Liver (tissue), 8 donors: ENCODE measurements at regions not wholly inside any gene's neighbourhood (a gene's known extent, or its start where the extent isn't known, plus 50 kb on each side); places are given as distances from the start of the nearest gene placed in this dataset.

Experiments
- DNase-seq: peaks from one replicate; pipeline ENCODE4 v3.0.0-alpha.2; 2017; ENCODE audit warnings: low spot score
- H3K27ac ChIP-seq, 2 donors: one replicate each; pipeline ENCODE4 v1.7.0; 2013; ENCODE audit warnings: inconsistent platforms in 2 of 2, low read length in 2 of 2, control low read depth in 1 of 2, low read depth in 1 of 2, mild to moderate bottlenecking in 1 of 2
- H3K27me3 ChIP-seq, 4 donors: one replicate each; pipeline versions ENCODE4 v1.6.1 to v1.7.0; 2013; ENCODE audit warnings: low read length in 3 of 4, inconsistent platforms in 1 of 4, mild to moderate bottlenecking in 1 of 4, moderate library complexity in 1 of 4; ENCODE audit not compliant: control insufficient read depth in 4 of 4, insufficient read depth in 4 of 4
- H3K36me3 ChIP-seq, 4 donors: one replicate each; pipeline versions ENCODE4 v1.6.1 to v1.7.0; 2013; ENCODE audit warnings: low read length in 3 of 4, mild to moderate bottlenecking in 3 of 4, low read depth in 1 of 4, moderate library complexity in 1 of 4; ENCODE audit not compliant: control insufficient read depth in 4 of 4, insufficient read depth in 3 of 4
- H3K4me1 ChIP-seq, 4 donors: one replicate each; pipeline versions ENCODE4 v1.6.1 to v1.7.0; 2013; ENCODE audit warnings: low read length in 3 of 4, mild to moderate bottlenecking in 3 of 4, moderate library complexity in 1 of 4; ENCODE audit not compliant: control insufficient read depth in 4 of 4, insufficient read depth in 4 of 4
- H3K4me3 ChIP-seq, 3 donors: one replicate each; pipeline versions ENCODE4 v1.6.1 to v1.7.0; 2013; ENCODE audit warnings: low read length in 3 of 3, control low read depth in 1 of 3, low read depth in 1 of 3, mild to moderate bottlenecking in 1 of 3
- H3K9ac ChIP-seq, 2 donors: one replicate each; pipeline ENCODE4 v1.7.0; 2013; ENCODE audit warnings: low read length in 2 of 2, mild to moderate bottlenecking in 2 of 2, moderate library complexity in 2 of 2, control low read depth in 1 of 2, low read depth in 1 of 2
- H3K9me3 ChIP-seq, 4 donors: one replicate each; pipeline versions ENCODE4 v1.6.1 to v1.7.0; 2013; ENCODE audit warnings: low read length in 3 of 4; ENCODE audit not compliant: control insufficient read depth in 4 of 4
- EGR1 ChIP-seq, 2 donors: IDR thresholded peaks; 2 replicates each; pipeline ENCODE4 v1.6.1; 2016 to 2018; ENCODE audit warnings: antibody characterized with exemption in 2 of 2, low read depth in 2 of 2
- FOXA1 ChIP-seq: IDR thresholded peaks from 2 replicates; pipeline ENCODE4 v1.6.1; 2016; ENCODE audit warnings: antibody characterized with exemption
- GABPA ChIP-seq, 2 donors: IDR thresholded peaks in 1 of 2; conservative IDR thresholded peaks in 1 of 2; 2 replicates each; pipeline ENCODE4 v1.6.1; 2016; ENCODE audit warnings: antibody characterized with exemption in 2 of 2, mild to moderate bottlenecking in 1 of 2, moderate library complexity in 1 of 2
- HNF4A ChIP-seq, 2 donors: conservative IDR thresholded peaks; 2 replicates each; pipeline ENCODE4 v1.6.1; 2016; ENCODE audit warnings: antibody characterized with exemption in 2 of 2, mild to moderate bottlenecking in 2 of 2
- HNF4G ChIP-seq: IDR thresholded peaks from 2 replicates; pipeline ENCODE4 v1.6.1; 2016; ENCODE audit warnings: antibody characterized with exemption
- RAD21 ChIP-seq, 2 donors: IDR thresholded peaks; 2 replicates each; pipeline ENCODE4 v1.6.1; 2016; ENCODE audit warnings: antibody characterized with exemption in 2 of 2, mild to moderate bottlenecking in 2 of 2
- REST ChIP-seq: IDR thresholded peaks from 2 replicates; pipeline ENCODE4 v1.6.1; 2016; ENCODE audit warnings: antibody characterized with exemption, mild to moderate bottlenecking
- RXRA ChIP-seq, 2 donors: IDR thresholded peaks; 2 replicates each; pipeline ENCODE4 v1.6.1; 2017 to 2018; ENCODE audit warnings: antibody characterized with exemption in 2 of 2, mild to moderate bottlenecking in 1 of 2
- SP1 ChIP-seq: IDR thresholded peaks from 2 replicates; pipeline ENCODE4 v1.6.1; 2018; ENCODE audit warnings: antibody characterized with exemption, mild to moderate bottlenecking
- WGBS: extraction: QIAGEN DNeasy Blood & Tissue Kit; methylation state at CpG from one replicate; pipeline ENCODE4 v1.1.7; 2013; 5-methylcytosine and 5-hydroxymethylcytosine counted together
- TF ChIP-seq, protein P1 (sequence below): IDR thresholded peaks from 2 replicates; pipeline ENCODE4 v1.6.1; 2016; ENCODE audit warnings: antibody characterized with exemption
- TF ChIP-seq, protein P2 (sequence below): IDR thresholded peaks from 2 replicates; pipeline ENCODE4 v1.6.1; 2016; ENCODE audit warnings: antibody characterized with exemption
- TF ChIP-seq, protein P3 (sequence below): fragments of 150-350 bp; IDR thresholded peaks from 2 replicates; pipeline ENCODE4 v1.5.1; 2017; ENCODE audit warnings: improper control_type of control experiment, low read depth, low read length; ENCODE audit not compliant: missing input control
- donor health status: healthy.
- donor health status: healthy.
- donor health status: healthy.
- donor health status: healthy.
- donor health status: healthy.

- WGBS: 47% methylated on average over 3 of the region's 3 CpGs
Observed at GRCh38 chr6:100160930-100161329, 166.9 kb upstream of the MCHR2 start.

More at GRCh38 chr6:100160930-100161329, 166.9 kb upstream of the MCHR2 start:
- H3K9ac ChIP-seq: no peak overlapping the region
- no peak for DNase-seq
- no peaks in the 10 kb centered on the region for H3K9me3 ChIP-seq
- no peaks in the 10 kb centered on the region for H3K36me3 ChIP-seq
- H3K27me3 ChIP-seq: no peaks in the 10 kb centered on the region
- H3K4me1 ChIP-seq: no peaks in the 10 kb centered on the region
- H3K27ac ChIP-seq: no peak overlapping the region
- TF ChIP-seq HNF4G: no peak
- no peak for TF ChIP-seq REST
- TF ChIP-seq, protein P1, sequence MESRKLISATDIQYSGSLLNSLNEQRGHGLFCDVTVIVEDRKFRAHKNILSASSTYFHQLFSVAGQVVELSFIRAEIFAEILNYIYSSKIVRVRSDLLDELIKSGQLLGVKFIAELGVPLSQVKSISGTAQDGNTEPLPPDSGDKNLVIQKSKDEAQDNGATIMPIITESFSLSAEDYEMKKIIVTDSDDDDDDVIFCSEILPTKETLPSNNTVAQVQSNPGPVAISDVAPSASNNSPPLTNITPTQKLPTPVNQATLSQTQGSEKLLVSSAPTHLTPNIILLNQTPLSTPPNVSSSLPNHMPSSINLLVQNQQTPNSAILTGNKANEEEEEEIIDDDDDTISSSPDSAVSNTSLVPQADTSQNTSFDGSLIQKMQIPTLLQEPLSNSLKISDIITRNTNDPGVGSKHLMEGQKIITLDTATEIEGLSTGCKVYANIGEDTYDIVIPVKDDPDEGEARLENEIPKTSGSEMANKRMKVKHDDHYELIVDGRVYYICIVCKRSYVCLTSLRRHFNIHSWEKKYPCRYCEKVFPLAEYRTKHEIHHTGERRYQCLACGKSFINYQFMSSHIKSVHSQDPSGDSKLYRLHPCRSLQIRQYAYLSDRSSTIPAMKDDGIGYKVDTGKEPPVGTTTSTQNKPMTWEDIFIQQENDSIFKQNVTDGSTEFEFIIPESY: no peak
- TF ChIP-seq, protein P2, sequence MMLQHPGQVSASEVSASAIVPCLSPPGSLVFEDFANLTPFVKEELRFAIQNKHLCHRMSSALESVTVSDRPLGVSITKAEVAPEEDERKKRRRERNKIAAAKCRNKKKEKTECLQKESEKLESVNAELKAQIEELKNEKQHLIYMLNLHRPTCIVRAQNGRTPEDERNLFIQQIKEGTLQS: no peak
- TF ChIP-seq, protein P3, sequence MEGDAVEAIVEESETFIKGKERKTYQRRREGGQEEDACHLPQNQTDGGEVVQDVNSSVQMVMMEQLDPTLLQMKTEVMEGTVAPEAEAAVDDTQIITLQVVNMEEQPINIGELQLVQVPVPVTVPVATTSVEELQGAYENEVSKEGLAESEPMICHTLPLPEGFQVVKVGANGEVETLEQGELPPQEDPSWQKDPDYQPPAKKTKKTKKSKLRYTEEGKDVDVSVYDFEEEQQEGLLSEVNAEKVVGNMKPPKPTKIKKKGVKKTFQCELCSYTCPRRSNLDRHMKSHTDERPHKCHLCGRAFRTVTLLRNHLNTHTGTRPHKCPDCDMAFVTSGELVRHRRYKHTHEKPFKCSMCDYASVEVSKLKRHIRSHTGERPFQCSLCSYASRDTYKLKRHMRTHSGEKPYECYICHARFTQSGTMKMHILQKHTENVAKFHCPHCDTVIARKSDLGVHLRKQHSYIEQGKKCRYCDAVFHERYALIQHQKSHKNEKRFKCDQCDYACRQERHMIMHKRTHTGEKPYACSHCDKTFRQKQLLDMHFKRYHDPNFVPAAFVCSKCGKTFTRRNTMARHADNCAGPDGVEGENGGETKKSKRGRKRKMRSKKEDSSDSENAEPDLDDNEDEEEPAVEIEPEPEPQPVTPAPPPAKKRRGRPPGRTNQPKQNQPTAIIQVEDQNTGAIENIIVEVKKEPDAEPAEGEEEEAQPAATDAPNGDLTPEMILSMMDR: no peak
- TF ChIP-seq FOXA1: no peak
- TF ChIP-seq SP1: no peak
- no peak for TF ChIP-seq HNF4A (conservative IDR thresholded peaks at IDR 0.05)
- TF ChIP-seq RAD21 (IDR thresholded peaks at IDR 0.05): no peak
- no peak for TF ChIP-seq EGR1 (IDR thresholded peaks at IDR 0.05; ENCODE audit: low read depth in 2 of 2)
- no peak for TF ChIP-seq GABPA (IDR thresholded peaks at IDR 0.05 in 1 of 2, conservative IDR thresholded peaks at IDR 0.05 in 1 of 2)
- TF ChIP-seq RXRA (IDR thresholded peaks at IDR 0.05): no peak
- H3K4me3 ChIP-seq: no peak overlapping the region
